Stomach (tissue), 8 donors: ENCODE measurements at regions not wholly inside any gene's neighbourhood (a gene's known extent, or its start where the extent isn't known, plus 50 kb on each side); places are given as distances from the start of the nearest gene placed in this dataset.

Experiments used
- DNase-seq, 2 donors: peaks; one replicate each; pipeline versions ENCODE4 v3.0.0 to v3.0.0-alpha.2; 2013 to 2019
- H3K27ac ChIP-seq, 5 donors: fragments of 200-600 bp in 4 of 5; sonication (generic) in 4 of 5; one replicate each; pipeline ENCODE4 v1.5.1; 2013 to 2019; ENCODE audit warnings: mild to moderate bottlenecking in 1 of 5, moderate library complexity in 1 of 5
- H3K27me3 ChIP-seq, 3 donors: fragments of 200-600 bp; sonication (generic); one replicate each; pipeline ENCODE4 v1.5.1; 2017 to 2019; ENCODE audit warnings: mixed run types in 1 of 3
- H3K36me3 ChIP-seq, 4 donors: fragments of 200-600 bp; sonication (generic); 1 replicate in 3 of 4; 2 replicates in 1 of 4; pipeline ENCODE4 v1.5.1; 2016 to 2019
- H3K4me1 ChIP-seq, 4 donors: fragments of 200-600 bp; sonication (generic); one replicate each; pipeline ENCODE4 v1.5.1; 2016 to 2019
- H3K4me3 ChIP-seq, 4 donors: fragments of 200-600 bp; sonication (generic) in 3 of 4; one replicate each; pipeline ENCODE4 v1.5.1; 2016 to 2019; ENCODE audit warnings: mild to moderate bottlenecking in 1 of 4
- H3K9me3 ChIP-seq, 4 donors: fragments of 200-600 bp; sonication (generic); one replicate each; pipeline ENCODE4 v1.5.1; 2016 to 2019
- CTCF ChIP-seq, 7 experiments: fragments of 450-650 bp in 4 of 7; fragments of 200-600 bp in 3 of 7; sonication (generic) in 3 of 7; IDR thresholded peaks; one replicate each; pipeline ENCODE4 v1.5.1; 2016 to 2019; ENCODE audit warnings: antibody characterized with exemption in 7 of 7, control low read depth in 2 of 7, mild to moderate bottlenecking in 1 of 7
- EP300 ChIP-seq: sonication (generic); formaldehyde crosslinking; IDR thresholded peaks from one replicate; pipeline ENCODE4 v1.6.1; 2017; ENCODE audit warnings: antibody characterized with exemption
- POLR2A ChIP-seq, 4 donors: fragments of 450-650 bp; IDR thresholded peaks; one replicate each; pipeline ENCODE4 v1.6.1; 2016; ENCODE audit warnings: antibody characterized with exemption in 4 of 4, control low read depth in 2 of 4, mild to moderate bottlenecking in 1 of 4, moderate library complexity in 1 of 4
- POLR2AphosphoS5 ChIP-seq, 3 donors: sonication (generic); formaldehyde crosslinking; IDR thresholded peaks; one replicate each; pipeline ENCODE4 v1.6.1; 2016; ENCODE audit warnings: antibody characterized with exemption in 3 of 3
- WGBS, 5 donors: extraction: QIAGEN DNeasy Blood & Tissue Kit in 3 of 5; methylation state at CpG; one replicate each; pipeline versions ENCODE4 v1.1.5 to v1.1.7; 2013 to 2018; 5-methylcytosine and 5-hydroxymethylcytosine counted together
- intact Hi-C: fragments of 100-400 bp; cut with DNase I; formaldehyde crosslinking; loops from one replicate; pipeline ENCODE4 v1.15.1; 2023; ENCODE audit warnings: low total_unique reads
- donor health status: healthy with polysubstance abuse.
- donor health status: Bipolar disorder and iron deficiency.
- donor health status: healthy.

- intact Hi-C loops: no loop called here
- H3K27ac ChIP-seq: no peak overlapping the region
- H3K4me1 ChIP-seq: peaks cover 0 to 4% (median 0%) of the 10 kb centered on the region in 4 donors
- no peaks in the 10 kb centered on the region for H3K9me3 ChIP-seq
- H3K4me3 ChIP-seq: no peak overlapping the region
- WGBS, 5 donors: 38 to 62% (median 57%) methylated on average over 6 of the region's 6 CpGs
- H3K36me3 ChIP-seq: no peaks in the 10 kb centered on the region
- no peak for DNase-seq
- TF ChIP-seq POLR2AphosphoS5 (IDR thresholded peaks at IDR 0.05) (no peak), CTCF (IDR thresholded peaks at IDR 0.05) (no peak), EP300 (no peak), POLR2A (IDR thresholded peaks at IDR 0.05) (no peak)
- H3K27me3 ChIP-seq: no peaks in the 10 kb centered on the region
Observed at GRCh38 chr16:54748611-54749190, 182.0 kb upstream of the IRX5 start.

DNA sequence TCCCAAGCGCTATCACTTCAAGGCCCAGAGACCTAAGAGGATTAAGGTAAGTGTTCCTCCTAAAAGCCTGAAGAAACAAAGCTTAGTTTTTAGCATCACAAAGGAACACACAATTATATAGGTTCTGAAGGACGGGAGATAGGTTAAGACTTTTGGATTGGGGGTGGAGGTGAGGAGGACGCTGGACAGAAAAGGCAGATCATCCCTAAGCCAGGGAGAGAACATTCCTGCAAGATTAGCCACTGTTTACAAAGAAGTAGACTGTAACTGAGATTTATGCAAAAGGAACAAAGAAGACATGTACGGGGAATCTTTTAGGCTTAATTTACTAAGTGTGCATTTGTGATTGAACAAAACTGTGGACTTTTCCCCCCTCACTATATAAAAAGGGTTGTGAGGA is 184.1 kb upstream of the IRX5 start:
- no peak overlapping the region for H3K27ac ChIP-seq
- H3K4me1 ChIP-seq: peaks cover 0 to 4% (median 0%) of the 10 kb centered on the region in 4 donors
- H3K36me3 ChIP-seq: no peaks in the 10 kb centered on the region
- H3K4me3 ChIP-seq: no peak overlapping the region
- no peak for DNase-seq
- H3K27me3 ChIP-seq: no peaks in the 10 kb centered on the region
- intact Hi-C loops: no loop called here
- H3K9me3 ChIP-seq: no peaks in the 10 kb centered on the region
- 74 to 90% (median 82%) methylated on average over 4 of the region's 4 CpGs for WGBS, 5 donors
- TF ChIP-seq EP300 (no peak), CTCF (IDR thresholded peaks at IDR 0.05) (no peak), POLR2AphosphoS5 (IDR thresholded peaks at IDR 0.05) (no peak), POLR2A (IDR thresholded peaks at IDR 0.05) (no peak)

DNA sequence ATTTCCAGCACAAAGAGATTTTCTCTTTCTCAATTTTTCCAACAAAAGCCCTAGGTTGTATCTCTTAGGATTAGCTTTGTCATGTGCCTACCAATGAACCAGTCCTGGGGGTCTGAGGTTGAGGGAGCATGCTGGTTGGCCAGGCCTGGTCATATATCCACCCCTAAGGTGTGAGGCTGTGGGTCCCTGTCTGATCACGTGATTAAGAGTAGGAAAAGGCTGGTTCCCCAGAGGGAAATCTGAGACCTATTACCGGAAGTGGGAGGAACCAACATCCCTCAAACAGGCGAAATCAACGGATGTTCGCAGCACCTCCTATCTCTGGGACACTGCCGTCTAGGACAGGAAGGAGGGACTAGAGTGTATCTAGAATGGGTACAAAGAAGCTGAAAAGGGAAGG is 185.7 kb upstream of the IRX5 start:
- Histone ChIP-seq H3K27me3 (no peaks in the 10 kb centered on the region), H3K36me3 (no peaks in the 10 kb centered on the region), H3K27ac (no peak overlapping the region), H3K4me1 (peaks cover 0 to 4% (median 0%) of the 10 kb centered on the region in 4 donors), H3K9me3 (no peaks in the 10 kb centered on the region), H3K4me3 (no peak overlapping the region)
- whole genome bisulfite sequencing, 5 donors: 89 to 93% (median 91%) methylated on average over 6 of the region's 6 CpGs
- TF ChIP-seq POLR2AphosphoS5 (IDR thresholded peaks at IDR 0.05) (no peak), POLR2A (IDR thresholded peaks at IDR 0.05) (no peak), EP300 (no peak), CTCF (IDR thresholded peaks at IDR 0.05) (no peak)
- DNase-seq: no peak
- intact Hi-C loops: no loop called here

DNA sequence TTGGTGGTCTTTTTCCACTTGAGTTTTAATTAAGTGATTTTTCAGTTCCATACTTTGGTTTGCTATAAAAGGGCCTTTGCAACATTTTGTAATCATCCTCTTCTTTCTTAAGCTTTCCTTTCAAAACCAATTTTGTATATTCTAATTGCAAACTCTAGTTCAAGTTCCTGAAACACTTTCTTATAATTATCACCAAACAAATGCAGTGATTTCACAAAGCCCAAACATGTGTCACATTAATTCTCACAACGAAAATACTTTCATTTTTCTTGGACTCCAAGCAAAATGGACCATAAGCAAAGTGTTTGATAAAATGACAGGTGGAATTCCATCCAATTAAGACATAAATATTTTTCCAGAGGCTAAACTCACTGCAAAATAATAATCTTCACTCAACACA is 188.2 kb upstream of the IRX5 start:
- Histone ChIP-seq H3K4me3 (no peak overlapping the region), H3K9me3 (no peaks in the 10 kb centered on the region), H3K4me1 (no peaks in the 10 kb centered on the region), H3K27ac (no peak overlapping the region), H3K27me3 (no peaks in the 10 kb centered on the region), H3K36me3 (no peaks in the 10 kb centered on the region)
- 49 to 85% (median 56%) methylated on average over 1 of the region's 1 CpG for WGBS, 5 donors
- intact Hi-C loops: no loop called here
- TF ChIP-seq CTCF (IDR thresholded peaks at IDR 0.05) (no peak), EP300 (no peak), POLR2AphosphoS5 (IDR thresholded peaks at IDR 0.05) (no peak), POLR2A (IDR thresholded peaks at IDR 0.05) (no peak)
- no peak for DNase-seq
